ENCODE measurements at regions not wholly inside any gene's neighbourhood (a gene's known extent, or its start where the extent isn't known, plus 50 kb on each side); places are given as distances from the start of the nearest gene placed in this dataset.

- DNase-seq (ENCODE audit: low read depth in 2 of 2), result no peak
Observed at GRCh38 chr18:22355598-22355997, 62.1 kb downstream of the CTAGE1 start.

DNA sequence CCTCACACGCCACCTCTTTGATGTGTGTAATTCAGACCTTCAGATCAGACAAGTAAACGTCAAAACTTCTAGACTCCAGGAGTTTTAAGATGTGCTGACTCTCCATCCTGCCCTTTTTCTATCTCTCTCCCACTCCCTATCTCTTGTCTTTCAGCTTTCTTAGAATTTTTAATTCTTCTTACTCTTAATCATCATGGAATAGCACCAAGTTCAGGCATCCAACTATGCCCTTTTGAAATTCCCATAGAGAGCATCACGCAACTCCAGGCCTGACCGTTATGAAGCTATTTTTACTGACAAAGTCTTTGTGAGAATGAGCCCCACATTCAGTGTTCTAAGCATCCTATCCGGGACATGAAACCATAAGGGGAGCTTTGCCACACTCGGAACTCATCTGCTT, 62.6 kb downstream of the CTAGE1 start:
- DNase-seq (ENCODE audit: low read depth in 2 of 2), result no peak

- DNase-seq (ENCODE audit: low read depth in 2 of 2), result no peak
Observed at GRCh38 chr18:22349966-22350365, 67.7 kb downstream of the CTAGE1 start.

- no peak for DNase-seq (ENCODE audit: low read depth in 2 of 2)
Observed at GRCh38 chr18:22349317-22349898, 68.3 kb downstream of the CTAGE1 start.

DNA sequence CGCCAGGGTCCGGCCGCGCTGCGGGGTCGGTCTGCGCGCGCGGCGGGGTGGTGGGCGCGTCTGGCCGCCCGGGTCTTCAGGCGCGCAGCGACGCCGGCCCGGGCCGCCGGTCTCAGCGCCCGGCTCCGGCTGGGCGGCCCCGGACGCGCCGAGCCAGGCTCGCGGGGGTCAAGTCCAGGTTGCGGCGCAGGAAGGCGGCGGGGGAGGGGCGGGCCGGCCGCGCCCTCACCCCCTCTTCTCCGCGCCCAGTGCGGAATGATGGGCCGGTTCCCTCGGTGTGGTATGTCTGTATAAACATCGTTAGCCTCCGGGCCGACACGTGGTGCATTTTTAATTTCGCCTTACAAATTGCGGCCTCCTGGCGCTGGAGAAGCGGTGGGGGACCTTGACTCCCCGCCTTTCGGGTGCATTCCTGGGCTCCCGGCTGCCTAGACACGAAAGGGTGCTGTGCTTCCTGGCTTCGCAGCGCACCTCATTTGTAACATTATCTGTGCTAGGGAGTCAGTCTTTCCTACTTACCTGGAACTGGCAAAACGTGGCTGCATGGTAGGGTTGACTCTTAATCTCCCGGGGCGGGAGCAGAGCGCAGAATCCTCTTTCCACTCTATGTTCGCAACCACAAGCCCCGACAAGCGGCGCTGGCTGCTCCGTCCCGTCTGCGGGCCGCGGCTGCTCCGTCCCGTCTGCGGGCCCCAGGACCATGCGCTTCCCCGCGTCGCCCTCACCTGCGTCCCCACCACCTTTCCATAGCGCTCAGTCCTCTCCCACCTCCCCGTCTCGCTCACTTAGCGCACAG, 69.0 kb downstream of the CTAGE1 start:
- DNase-seq (ENCODE audit: low read depth in 2 of 2), result no peak

- no peak for DNase-seq (ENCODE audit: low read depth in 2 of 2)
Observed at GRCh38 chr18:22347606-22348511, 69.9 kb downstream of the CTAGE1 start.

DNA sequence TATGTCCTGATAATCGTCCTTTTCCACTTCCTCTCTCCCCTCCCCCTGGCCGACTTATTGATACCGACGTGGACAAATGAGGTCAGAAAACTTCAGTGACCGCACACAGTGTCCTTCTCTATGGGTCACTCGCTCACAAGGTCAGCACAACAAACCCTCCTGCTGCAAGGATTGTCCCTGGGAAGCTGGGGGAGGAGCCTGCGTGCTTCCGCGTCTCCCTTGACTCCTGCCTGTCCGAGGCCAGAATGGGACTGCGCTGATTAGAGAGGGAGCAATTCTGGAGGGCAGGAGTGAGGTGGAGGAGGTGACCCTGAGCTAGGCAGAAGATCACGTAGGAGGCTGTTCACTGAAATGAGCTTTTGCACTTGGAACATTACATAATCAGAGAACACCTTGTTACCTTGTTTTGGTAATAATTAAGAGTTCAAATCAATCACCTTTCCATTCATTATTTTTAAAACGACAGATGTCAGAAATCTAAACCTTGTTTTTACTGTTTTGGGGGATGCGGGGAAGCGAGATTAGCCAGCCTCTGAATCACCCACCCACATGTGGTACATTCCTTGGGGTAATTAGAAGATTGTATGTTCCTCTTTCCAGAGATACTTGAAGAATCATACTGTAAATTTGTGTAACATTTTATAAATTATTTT, 70.6 kb downstream of the CTAGE1 start:
- no peak for DNase-seq (ENCODE audit: low read depth in 2 of 2)

DNA sequence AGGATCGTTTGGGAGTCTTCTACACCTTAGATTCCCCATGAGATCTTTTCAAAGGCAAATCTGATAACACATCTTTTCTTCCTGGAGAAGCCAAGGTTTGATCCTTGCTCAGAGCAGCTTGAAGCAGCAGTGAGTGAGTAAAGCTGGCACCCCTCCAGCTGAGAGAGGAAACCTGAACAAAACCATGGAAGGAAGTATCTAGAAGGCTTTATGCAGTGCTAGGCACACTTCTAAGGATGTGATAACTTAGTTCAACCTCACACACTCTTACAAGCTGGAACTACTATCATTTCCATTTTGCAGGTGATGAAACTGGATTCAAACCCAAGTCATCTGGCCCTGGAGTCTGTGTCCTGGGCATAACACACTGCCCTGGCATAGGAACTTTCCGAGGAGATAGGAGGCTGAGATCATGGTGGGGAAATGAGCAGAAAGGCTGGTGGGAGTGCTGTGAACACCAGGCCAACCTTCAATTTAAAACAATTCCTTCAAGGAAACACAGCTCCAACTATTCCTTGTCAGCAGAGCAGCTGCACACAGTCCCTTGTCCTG, 71.2 kb downstream of the CTAGE1 start:
- no peak for DNase-seq (ENCODE audit: low read depth in 2 of 2)

DNA sequence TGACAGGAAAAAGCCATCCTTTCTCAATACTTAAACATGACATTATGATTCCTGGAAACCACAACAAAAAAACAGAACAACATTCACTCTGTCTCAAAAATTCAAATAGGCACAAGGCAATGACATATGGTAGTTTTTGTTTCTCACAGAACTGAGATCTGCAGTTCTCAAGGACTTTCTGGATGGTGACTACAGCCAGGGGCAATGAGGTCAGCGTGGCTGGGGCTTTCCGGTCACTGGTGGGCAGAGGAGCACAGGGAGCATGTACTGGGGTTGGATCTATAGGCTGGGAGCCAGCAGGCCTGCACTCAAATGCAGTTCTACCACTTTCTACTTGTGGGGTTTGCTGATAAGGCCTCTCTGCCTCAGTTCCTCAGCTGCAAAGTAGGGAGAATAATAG, 72.0 kb downstream of the CTAGE1 start:
- DNase-seq (ENCODE audit: low read depth in 2 of 2), result no peak

GRCh38 chr18:22344908-22345670, 72.6 kb downstream of the CTAGE1 start:
- no peak for DNase-seq (ENCODE audit: low read depth in 2 of 2)

- no peak for DNase-seq (ENCODE audit: low read depth in 2 of 2)
Observed at GRCh38 chr18:22344445-22344844, 73.3 kb downstream of the CTAGE1 start.

DNA sequence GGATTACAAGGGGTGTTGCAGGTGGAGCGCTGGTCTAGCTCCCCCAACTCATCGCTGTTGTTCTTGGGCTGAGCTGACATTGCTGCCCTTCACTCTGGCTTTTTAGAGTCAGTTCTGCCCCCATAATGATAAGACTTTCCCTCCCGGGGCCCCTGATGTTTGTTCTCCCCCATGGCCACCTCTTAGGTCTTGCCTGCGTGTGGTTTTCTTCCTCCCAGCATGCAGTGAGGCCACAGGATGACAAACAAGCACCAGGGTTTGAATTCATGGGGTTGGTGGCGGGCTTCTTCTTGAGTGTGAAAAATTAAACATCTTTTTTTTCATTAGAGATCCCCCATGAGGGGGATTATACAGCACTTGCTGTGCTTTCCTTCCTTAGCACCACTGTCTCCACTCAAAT, 74.1 kb downstream of the CTAGE1 start:
- no peak for DNase-seq (ENCODE audit: low read depth in 2 of 2)

DNA sequence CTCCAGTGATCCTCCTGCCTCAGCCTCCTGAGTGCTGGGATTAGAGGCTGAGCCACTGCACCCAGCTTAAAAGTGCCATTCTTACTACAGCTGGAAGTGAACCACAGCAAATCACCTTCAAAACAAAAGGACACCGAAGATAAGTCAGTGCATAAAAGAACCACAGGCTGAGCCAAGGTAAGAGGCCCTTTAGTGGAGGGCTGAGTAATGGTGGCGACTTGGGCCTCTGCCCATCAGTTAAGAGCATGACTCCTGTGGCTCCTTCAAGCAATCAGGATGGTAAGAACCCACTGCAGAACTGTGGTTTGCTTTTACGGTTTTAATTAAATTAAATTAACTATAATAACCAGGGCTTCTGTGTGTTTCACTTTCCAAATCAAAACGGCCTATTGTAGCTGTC, 75.1 kb downstream of the CTAGE1 start:
- DNase-seq (ENCODE audit: low read depth in 2 of 2), result no peak

GRCh38 chr18:22340331-22340730, 77.4 kb downstream of the CTAGE1 start:
- DNase-seq (ENCODE audit: low read depth in 2 of 2), result no peak

GRCh38 chr18:22339913-22340312, 77.8 kb downstream of the CTAGE1 start:
- DNase-seq (ENCODE audit: low read depth in 2 of 2), result no peak

- DNase-seq (ENCODE audit: low read depth in 2 of 2), result no peak
Observed at GRCh38 chr18:22337833-22338232, 79.9 kb downstream of the CTAGE1 start.

- DNase-seq (ENCODE audit: low read depth in 2 of 2), result no peak
Observed at GRCh38 chr18:22337306-22337705, 80.4 kb downstream of the CTAGE1 start.

GRCh38 chr18:22336406-22336805, 81.3 kb downstream of the CTAGE1 start:
- no peak for DNase-seq (ENCODE audit: low read depth in 2 of 2)

- DNase-seq (ENCODE audit: low read depth in 2 of 2), result no peak
Observed at GRCh38 chr18:22335731-22336198, 82.0 kb downstream of the CTAGE1 start.

DNA sequence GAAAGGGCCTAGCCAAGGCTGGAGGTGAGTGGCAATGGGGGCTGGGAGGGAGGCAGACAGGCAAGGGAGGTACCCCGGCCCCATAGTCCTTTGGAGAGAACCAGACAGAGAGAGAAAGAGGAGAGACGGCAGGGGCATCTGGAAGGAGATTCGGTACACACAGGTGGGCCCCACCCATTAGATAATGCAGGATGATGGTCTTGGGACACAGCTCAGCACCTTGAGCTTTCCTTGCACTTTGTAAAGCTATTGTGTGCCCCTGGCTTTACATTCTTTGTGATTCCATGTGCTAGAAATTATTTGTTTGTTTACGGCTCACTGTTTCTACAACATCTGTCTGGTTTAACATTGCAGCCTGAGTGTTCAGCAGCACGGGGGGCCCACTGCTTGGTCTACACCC, 83.1 kb downstream of the CTAGE1 start:
- no peak for DNase-seq (ENCODE audit: low read depth in 2 of 2)

DNA sequence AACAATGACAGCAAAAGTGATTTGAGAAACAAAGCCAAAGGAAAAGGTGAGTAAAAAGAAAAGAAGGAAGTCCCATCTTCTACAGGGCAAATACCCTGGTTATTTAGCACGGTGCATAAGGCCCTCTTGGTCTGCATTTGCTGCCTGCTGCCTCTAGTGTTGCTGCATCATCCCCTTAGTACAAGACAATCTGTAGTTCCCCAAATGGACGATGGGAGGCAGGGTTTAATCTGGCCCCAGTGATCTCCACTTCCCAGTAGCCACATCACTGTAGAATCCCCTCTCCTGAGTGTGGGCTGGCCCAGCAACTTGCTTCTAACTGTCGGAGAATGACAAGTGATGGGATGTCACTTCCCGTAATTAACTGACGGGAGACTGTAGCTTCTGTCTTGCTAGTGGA, 85.1 kb downstream of the CTAGE1 start:
- DNase-seq (ENCODE audit: low read depth in 2 of 2), result no peak
